GM19397 (cell line): ENCODE measurements at regions not wholly inside any gene's neighbourhood (a gene's known extent, or its start where the extent isn't known, plus 50 kb on each side); places are given as distances from the start of the nearest gene placed in this dataset.

Source experiments
- ATAC-seq: cut with Tn5 transposase; IDR thresholded peaks from one replicate; pipeline ENCODE4 v1.9.1; 2021; ENCODE audit warnings: mild to moderate bottlenecking, moderate library complexity; ENCODE audit not compliant: unreplicated experiment

DNA sequence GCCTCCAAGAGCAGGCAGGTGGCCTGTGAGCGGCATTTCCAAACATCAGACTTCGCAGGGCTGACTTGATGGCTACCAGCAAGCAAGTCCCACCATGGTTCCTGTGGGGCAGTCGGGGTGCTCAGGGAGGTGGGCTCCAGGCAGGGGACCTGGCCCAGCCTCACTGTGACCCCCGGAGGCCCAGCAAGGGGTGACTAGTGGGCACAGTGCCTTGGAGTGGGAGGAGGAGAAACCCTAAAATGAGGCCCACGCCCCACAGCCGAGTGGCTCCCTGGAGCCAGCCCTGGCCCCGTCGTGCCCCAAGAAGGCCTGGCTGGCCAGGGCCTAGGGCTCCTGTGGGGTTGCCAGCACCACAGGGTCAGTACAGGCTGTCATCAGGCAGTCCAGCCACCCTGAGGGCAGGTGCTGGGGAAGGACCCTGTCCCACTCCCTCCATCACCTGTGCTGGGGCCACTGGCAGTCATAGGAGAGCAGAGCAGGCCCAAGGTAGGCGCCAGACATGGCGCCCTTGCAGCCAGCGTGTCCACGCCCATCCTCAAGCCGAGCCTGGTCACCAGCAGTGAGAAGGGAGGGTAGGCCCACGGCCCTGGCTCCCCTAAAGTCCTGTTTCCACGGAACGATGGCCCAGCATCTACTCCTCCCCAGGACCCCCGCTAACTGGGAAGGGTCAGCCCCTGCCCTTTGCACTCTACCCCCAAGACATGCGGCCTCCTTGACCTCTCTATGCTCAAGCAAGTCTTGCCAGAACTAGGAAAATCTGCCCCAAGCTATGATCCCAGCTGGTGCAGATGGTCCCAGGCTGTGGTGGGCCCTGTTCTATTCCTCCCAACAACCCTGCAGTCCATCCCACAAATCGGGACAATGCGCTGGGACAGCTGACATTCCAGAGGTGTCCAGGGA lies 144.2 kb upstream of the C14orf180 start:
- no peak for ATAC-seq

GRCh38 chr14:104436047-104436591 lies 143.4 kb upstream of the C14orf180 start:
- no peak for ATAC-seq

- ATAC-seq, result no peak
These were observed 142.5 kb upstream of the C14orf180 start for GRCh38 chr14:104436741-104437701.

- ATAC-seq, result no peak
These were observed 141.9 kb upstream of the C14orf180 start for GRCh38 chr14:104437703-104438102.

GRCh38 chr14:104438166-104438887 lies 141.2 kb upstream of the C14orf180 start:
- ATAC-seq, result no peak

DNA sequence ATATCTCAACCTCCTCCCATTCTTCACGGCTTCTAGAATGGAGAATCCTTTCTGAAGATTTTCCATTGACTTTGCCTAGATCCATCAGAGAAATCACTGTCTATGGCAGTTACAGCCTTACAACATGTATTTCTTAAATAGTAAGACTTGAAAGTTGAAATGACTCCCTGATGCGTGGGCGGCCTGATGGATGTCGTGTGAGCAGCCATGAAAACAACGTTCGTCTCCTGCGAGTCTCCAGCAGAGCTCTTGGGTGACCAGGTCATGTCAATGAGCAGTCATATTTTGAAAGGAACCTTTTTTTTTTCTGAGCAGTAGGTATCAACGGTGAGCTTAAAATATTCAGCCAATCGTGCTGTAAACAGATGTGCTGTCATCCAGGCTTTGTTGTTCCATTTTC lies 139.9 kb upstream of the C14orf180 start:
- no peak for ATAC-seq

GRCh38 chr14:104440297-104440956 lies 139.1 kb upstream of the C14orf180 start:
- no peak for ATAC-seq

- no peak for ATAC-seq
These were observed 138.1 kb upstream of the C14orf180 start for GRCh38 chr14:104441275-104442106.

DNA sequence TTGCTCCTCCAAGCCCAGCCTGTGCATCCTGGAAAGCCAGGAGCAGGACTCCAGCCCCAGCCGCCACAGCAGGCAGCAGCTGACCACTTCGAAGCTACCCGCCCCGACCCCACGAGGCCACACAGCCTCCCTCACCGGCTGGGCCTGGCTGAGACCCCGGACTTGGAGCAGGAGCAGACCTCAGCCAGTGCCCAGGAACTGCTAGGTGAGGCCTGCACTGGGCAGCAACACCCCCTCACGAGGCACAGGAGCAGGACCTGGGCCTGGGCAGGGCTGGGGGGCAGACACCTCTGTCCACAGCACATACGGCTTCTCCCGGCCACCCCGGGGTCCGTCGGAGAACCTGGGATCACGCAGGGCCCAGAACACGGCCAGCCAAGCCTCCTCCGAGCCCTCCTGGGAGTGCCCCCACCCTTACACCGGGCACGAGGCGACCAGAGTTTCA lies 137.4 kb upstream of the C14orf180 start:
- ATAC-seq, result no peak

- ATAC-seq, result no peak
These were observed 136.8 kb upstream of the C14orf180 start for GRCh38 chr14:104442631-104443390.

DNA sequence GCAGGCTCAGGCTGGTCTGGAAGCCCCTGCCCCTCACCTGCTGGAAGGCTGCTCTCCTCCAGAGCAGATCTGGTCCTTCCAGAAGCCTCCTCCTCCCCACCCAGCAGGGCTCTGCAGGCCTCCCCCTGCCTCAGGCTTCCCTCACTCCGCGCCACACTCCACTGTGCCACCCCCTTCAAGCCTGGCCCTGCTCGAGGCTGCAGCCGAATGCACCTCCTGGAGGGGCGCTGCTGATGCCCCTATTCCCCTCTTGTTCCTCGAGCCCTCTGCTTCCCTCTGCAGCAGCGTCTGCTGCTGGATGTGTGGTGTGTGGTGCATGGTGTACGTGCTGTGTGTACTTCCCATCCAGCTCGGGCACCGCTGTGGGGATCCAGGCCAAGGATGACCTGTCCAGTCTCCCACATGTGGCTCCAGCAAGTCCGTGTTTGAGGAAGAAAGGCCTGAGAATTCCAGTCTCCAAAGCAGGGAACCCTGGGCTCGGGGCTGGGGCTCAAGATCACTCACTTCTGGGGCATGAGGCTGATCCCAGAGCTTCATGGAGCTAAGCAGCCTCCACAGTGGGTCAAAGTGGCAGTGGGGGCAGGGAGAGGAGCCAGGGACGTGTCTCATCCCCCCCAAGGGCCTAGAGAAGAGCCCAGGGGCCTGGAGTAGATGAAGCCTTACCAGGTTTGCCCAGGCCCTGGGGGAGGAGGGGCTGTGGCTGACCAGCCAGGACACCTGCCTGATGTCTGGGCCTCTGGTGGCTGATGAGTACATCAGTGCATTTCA lies 136.0 kb upstream of the C14orf180 start:
- no peak for ATAC-seq

GRCh38 chr14:104444159-104445030 lies 135.2 kb upstream of the C14orf180 start:
- no peak for ATAC-seq

GRCh38 chr14:104445086-104445485 lies 134.5 kb upstream of the C14orf180 start:
- ATAC-seq, result no peak

DNA sequence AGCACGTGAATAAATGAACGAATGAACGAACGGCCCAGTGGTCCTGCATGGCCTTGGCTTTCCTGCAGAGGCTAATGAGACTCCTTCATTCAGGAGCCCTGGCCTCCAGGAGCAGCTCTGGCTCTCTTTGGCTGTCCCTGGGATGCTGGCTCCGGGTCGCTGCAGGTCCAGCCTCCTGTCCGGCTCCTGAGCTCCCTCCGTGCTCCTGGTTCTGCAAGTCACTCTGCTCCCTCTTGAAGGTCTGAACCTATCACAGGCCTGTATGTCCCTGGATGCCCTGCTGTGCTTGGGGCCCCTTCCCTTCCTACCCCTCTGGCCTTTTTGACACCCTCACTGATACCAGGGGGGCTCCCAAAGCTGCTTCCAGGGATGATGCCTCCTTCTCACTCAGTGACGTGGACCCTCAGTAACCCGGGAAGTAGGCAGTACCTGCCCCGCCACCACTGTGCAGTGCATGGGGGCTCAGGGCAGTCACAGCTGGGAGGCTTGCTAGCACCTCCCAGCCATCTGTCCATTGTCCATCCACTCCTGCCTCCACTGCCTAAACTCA lies 133.7 kb upstream of the C14orf180 start:
- ATAC-seq, result no peak

DNA sequence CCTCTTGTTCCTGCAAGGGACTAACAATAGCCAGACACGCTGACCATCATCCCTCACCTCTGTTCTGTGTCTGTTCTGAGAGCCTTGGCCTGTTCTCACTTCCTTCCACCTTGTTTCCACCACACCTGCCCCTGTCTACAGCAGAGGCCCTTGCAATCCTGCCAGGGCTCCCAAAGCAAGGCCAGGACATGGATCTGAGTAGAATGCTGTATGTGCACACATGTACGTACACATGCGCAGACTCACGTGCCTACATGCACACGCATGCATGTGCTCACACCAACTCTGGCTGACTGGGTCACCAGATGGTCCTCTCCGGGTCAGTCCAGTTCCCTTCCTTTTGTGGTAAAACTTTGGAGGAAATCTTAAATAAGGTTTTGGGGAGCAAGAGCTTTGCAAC lies 133.0 kb upstream of the C14orf180 start:
- ATAC-seq, result no peak

GRCh38 chr14:104447750-104448149 lies 131.8 kb upstream of the C14orf180 start:
- ATAC-seq, result no peak
